ENCODE measurements at regions not wholly inside any gene's neighbourhood (a gene's known extent, or its start where the extent isn't known, plus 50 kb on each side); places are given as distances from the start of the nearest gene placed in this dataset.

GRCh38 chr2:145154731-145155130, 634.8 kb upstream of the ZEB2 start:
- TF ChIP-seq, protein P1, sequence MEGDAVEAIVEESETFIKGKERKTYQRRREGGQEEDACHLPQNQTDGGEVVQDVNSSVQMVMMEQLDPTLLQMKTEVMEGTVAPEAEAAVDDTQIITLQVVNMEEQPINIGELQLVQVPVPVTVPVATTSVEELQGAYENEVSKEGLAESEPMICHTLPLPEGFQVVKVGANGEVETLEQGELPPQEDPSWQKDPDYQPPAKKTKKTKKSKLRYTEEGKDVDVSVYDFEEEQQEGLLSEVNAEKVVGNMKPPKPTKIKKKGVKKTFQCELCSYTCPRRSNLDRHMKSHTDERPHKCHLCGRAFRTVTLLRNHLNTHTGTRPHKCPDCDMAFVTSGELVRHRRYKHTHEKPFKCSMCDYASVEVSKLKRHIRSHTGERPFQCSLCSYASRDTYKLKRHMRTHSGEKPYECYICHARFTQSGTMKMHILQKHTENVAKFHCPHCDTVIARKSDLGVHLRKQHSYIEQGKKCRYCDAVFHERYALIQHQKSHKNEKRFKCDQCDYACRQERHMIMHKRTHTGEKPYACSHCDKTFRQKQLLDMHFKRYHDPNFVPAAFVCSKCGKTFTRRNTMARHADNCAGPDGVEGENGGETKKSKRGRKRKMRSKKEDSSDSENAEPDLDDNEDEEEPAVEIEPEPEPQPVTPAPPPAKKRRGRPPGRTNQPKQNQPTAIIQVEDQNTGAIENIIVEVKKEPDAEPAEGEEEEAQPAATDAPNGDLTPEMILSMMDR (IDR thresholded peaks at IDR 0.05; ENCODE audit: poor library complexity, severe bottlenecking) = no peak
- Histone ChIP-seq H3K27ac (ENCODE audit: poor library complexity, severe bottlenecking) (no peak overlapping the region), H3K36me3 (ENCODE audit: low read depth) (no peaks in the 10 kb centered on the region), H3K27me3 (ENCODE audit: insufficient read depth, poor library complexity, severe bottlenecking) (no peaks in the 10 kb centered on the region), H3K4me3 (ENCODE audit: severe bottlenecking) (no peak overlapping the region), H3K9me3 (ENCODE audit: severe bottlenecking) (no peaks in the 10 kb centered on the region), H3K4me1 (ENCODE audit: insufficient read depth, poor library complexity, severe bottlenecking) (peaks cover 10% of the 10 kb centered on the region)
- DNase-seq (ENCODE audit: low spot score) = no peak
- ATAC-seq (ENCODE audit: low read depth) = no peak

DNA sequence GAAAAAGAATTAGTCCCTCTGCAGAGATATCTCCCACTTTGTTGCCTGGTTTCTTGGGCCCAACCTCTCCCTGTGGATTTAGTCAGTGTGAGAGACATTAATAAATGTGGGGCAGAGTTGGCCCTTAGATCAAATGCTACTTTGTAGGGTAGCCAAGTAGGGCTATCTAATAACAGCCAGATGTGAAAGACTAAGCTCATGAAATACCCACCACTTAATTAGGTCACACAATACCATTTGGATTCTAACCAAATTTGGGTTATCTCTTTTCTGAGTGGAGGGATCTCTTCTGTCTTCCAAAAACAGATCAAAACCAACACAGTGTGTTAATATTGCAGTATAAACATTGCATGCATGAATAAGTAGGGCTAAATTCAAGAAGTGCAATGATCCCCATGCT, 626.8 kb upstream of the ZEB2 start:
- DNase-seq (ENCODE audit: low spot score) (no peak), ATAC-seq (ENCODE audit: low read depth) (no peak)
- Histone ChIP-seq H3K4me1 (ENCODE audit: insufficient read depth, poor library complexity, severe bottlenecking) (no peaks in the 10 kb centered on the region), H3K27me3 (ENCODE audit: insufficient read depth, poor library complexity, severe bottlenecking) (no peaks in the 10 kb centered on the region), H3K36me3 (ENCODE audit: low read depth) (no peaks in the 10 kb centered on the region), H3K9me3 (ENCODE audit: severe bottlenecking) (no peaks in the 10 kb centered on the region), H3K27ac (ENCODE audit: poor library complexity, severe bottlenecking) (no peak overlapping the region), H3K4me3 (ENCODE audit: severe bottlenecking) (no peak overlapping the region)
- TF ChIP-seq, protein P1 (IDR thresholded peaks at IDR 0.05; ENCODE audit: poor library complexity, severe bottlenecking) = no peak

DNA sequence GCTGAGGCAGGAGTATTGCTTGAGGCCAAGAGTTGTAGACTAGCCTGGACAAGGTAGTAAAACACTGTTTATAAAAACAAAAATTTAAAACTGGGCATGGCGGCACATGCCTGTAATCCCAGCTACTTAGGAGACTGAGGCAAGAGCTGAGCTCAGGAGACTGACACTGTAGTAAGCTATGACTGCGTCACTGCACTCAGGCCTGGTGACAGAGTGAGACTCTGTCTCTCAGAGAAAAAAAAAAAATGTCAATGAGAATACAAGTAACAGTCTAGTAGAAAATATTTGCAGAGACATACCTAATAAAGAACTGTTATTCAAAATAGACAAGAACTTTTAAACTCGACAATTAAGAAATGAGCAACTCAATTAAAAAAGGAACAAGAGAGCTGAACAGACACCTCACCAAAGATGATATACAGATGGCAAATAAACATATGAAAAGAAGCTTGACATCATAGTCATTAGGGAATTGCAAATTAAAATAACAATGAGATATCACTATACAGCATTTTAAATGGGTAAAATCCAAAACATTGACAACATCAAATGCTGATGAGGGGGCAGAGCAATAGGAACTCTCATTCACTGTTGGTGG, 624.3 kb upstream of the ZEB2 start:
- TF ChIP-seq, protein P1 (IDR thresholded peaks at IDR 0.05; ENCODE audit: poor library complexity, severe bottlenecking) = no peak
- Histone ChIP-seq H3K36me3 (ENCODE audit: low read depth) (no peaks in the 10 kb centered on the region), H3K27me3 (ENCODE audit: insufficient read depth, poor library complexity, severe bottlenecking) (no peaks in the 10 kb centered on the region), H3K9me3 (ENCODE audit: severe bottlenecking) (no peaks in the 10 kb centered on the region), H3K4me1 (ENCODE audit: insufficient read depth, poor library complexity, severe bottlenecking) (no peaks in the 10 kb centered on the region), H3K27ac (ENCODE audit: poor library complexity, severe bottlenecking) (no peak overlapping the region), H3K4me3 (ENCODE audit: severe bottlenecking) (no peak overlapping the region)
- ATAC-seq (ENCODE audit: low read depth) = no peak
- no peak for DNase-seq (ENCODE audit: low spot score)

DNA sequence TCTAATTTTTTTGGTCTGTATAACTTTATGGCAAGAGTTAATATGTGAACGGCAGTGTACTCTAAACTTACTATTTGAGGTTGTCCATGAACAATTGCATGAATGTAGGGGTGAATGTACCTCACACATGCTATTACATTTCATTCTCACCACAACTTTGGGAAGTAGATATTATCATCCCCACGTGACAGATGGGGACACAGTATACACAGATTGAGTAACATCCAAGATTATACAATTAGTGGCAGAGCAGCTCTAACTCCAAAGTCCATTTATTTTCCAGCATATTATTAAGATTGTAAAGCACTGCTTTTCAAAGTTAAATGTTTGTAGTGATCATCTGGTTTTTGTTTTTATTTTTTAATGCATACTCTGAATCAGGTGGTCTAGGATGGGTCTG, 622.1 kb upstream of the ZEB2 start:
- DNase-seq (ENCODE audit: low spot score) (no peak), ATAC-seq (ENCODE audit: low read depth) (no peak)
- no peaks in the 10 kb centered on the region for H3K4me1 ChIP-seq (ENCODE audit: insufficient read depth, poor library complexity, severe bottlenecking)
- TF ChIP-seq, protein P1 (IDR thresholded peaks at IDR 0.05; ENCODE audit: poor library complexity, severe bottlenecking) = no peak
- no peaks in the 10 kb centered on the region for H3K27me3 ChIP-seq (ENCODE audit: insufficient read depth, poor library complexity, severe bottlenecking)
- no peak overlapping the region for H3K4me3 ChIP-seq (ENCODE audit: severe bottlenecking)
- no peak overlapping the region for H3K27ac ChIP-seq (ENCODE audit: poor library complexity, severe bottlenecking)
- no peaks in the 10 kb centered on the region for H3K9me3 ChIP-seq (ENCODE audit: severe bottlenecking)
- H3K36me3 ChIP-seq (ENCODE audit: low read depth) = no peaks in the 10 kb centered on the region

GRCh38 chr2:145140658-145141057, 620.7 kb upstream of the ZEB2 start:
- ATAC-seq (ENCODE audit: low read depth) = no peak
- Histone ChIP-seq H3K36me3 (ENCODE audit: low read depth) (no peaks in the 10 kb centered on the region), H3K27ac (ENCODE audit: poor library complexity, severe bottlenecking) (no peak overlapping the region), H3K4me1 (ENCODE audit: insufficient read depth, poor library complexity, severe bottlenecking) (no peaks in the 10 kb centered on the region), H3K27me3 (ENCODE audit: insufficient read depth, poor library complexity, severe bottlenecking) (no peaks in the 10 kb centered on the region), H3K4me3 (ENCODE audit: severe bottlenecking) (no peak overlapping the region), H3K9me3 (ENCODE audit: severe bottlenecking) (no peaks in the 10 kb centered on the region)
- TF ChIP-seq, protein P1 (IDR thresholded peaks at IDR 0.05; ENCODE audit: poor library complexity, severe bottlenecking) = no peak
- no peak for DNase-seq (ENCODE audit: low spot score)

All from RWPE2 (cell line).